ENCODE measurements at regions not wholly inside any gene's neighbourhood (a gene's known extent, or its start where the extent isn't known, plus 50 kb on each side); places are given as distances from the start of the nearest gene placed in this dataset. TPM values are rescaled to one million over a fixed set of nuclear protein-coding genes. Genes with fewer than 3 reads are reported as not detected.
"Not testable (repeated sequence)": the region's sequence is repeated elsewhere in the genome, so short reads cannot be mapped to it uniquely, and the experiment has no call there.

GRCh38 chr7:65814556-65815167, 58.2 kb upstream of the VKORC1L1 start:
- not testable (repeated sequence) for DNase-seq; H3K79me1 ChIP-seq (ENCODE audit: low read length); H3K4me2 ChIP-seq (ENCODE audit: low read length); H3K9ac ChIP-seq (ENCODE audit: low read length); H2BK120ac ChIP-seq (ENCODE audit: low read depth, low read length); H2BK15ac ChIP-seq (replicated peaks; ENCODE audit: low read depth); H3K27ac ChIP-seq (ENCODE audit: low read depth, low read length); H4K5ac ChIP-seq (ENCODE audit: low read length); H3K4me3 ChIP-seq (ENCODE audit: low read length); H4K8ac ChIP-seq (ENCODE audit: low read depth, low read length); H2BK5ac ChIP-seq (ENCODE audit: low read length); H3K27me3 ChIP-seq (ENCODE audit: insufficient read depth, low read length, poor library complexity); H3K23ac ChIP-seq (ENCODE audit: low read length); H3K18ac ChIP-seq (ENCODE audit: low read length); H3K4me1 ChIP-seq (ENCODE audit: control insufficient read depth, low read depth, low read length); H2AK5ac ChIP-seq (ENCODE audit: low read length); H3K56ac ChIP-seq (ENCODE audit: low read length); H3K36me3 ChIP-seq (ENCODE audit: control insufficient read depth, insufficient read depth, low read length); H3K79me2 ChIP-seq (ENCODE audit: control insufficient read depth, insufficient read depth, low read length); H3K4ac ChIP-seq (ENCODE audit: low read depth, low read length)
- WGBS (ENCODE audit: extremely low coverage, insufficient coverage, low lambda C conversion rate) = no CpG with 5 or more reads among the region's 3 CpGs

GRCh38 chr7:65820287-65820950, 52.5 kb upstream of the VKORC1L1 start:
- H4K5ac ChIP-seq (ENCODE audit: low read length) = no peak overlapping the region
- no CpG with 5 or more reads among the region's 4 CpGs for WGBS (ENCODE audit: extremely low coverage, insufficient coverage, low lambda C conversion rate)
- H2BK5ac ChIP-seq (ENCODE audit: low read length) = no peak overlapping the region

More at GRCh38 chr7:65820287-65820950, 52.5 kb upstream of the VKORC1L1 start:
- Histone ChIP-seq H3K27me3 (ENCODE audit: insufficient read depth, low read length, poor library complexity) (no peaks in the 10 kb centered on the region), H2AK5ac (ENCODE audit: low read length) (no peak overlapping the region), H3K23ac (ENCODE audit: low read length) (no peak overlapping the region), H3K4me1 (ENCODE audit: control insufficient read depth, low read depth, low read length) (no peaks in the 10 kb centered on the region), H3K56ac (ENCODE audit: low read length) (no peak overlapping the region), H3K79me1 (ENCODE audit: low read length) (no peaks in the 10 kb centered on the region), H3K4ac (ENCODE audit: low read depth, low read length) (no peak overlapping the region), H3K4me2 (ENCODE audit: low read length) (no peak overlapping the region), H3K27ac (ENCODE audit: low read depth, low read length) (no peak overlapping the region), H3K18ac (ENCODE audit: low read length) (no peak overlapping the region), H3K4me3 (ENCODE audit: low read length) (no peak overlapping the region), H3K79me2 (ENCODE audit: control insufficient read depth, insufficient read depth, low read length) (no peaks in the 10 kb centered on the region), H3K9ac (ENCODE audit: low read length) (no peak overlapping the region), H2BK120ac (ENCODE audit: low read depth, low read length) (no peak overlapping the region), H2BK15ac (replicated peaks; ENCODE audit: low read depth) (no peak overlapping the region), H4K8ac (ENCODE audit: low read depth, low read length) (no peak overlapping the region), H3K36me3 (ENCODE audit: control insufficient read depth, insufficient read depth, low read length) (no peaks in the 10 kb centered on the region)
- peak; percentile 80 for DNase-seq

Small RNA genes in the stretch of these regions (small RNA-seq; reads per million reads assigned to genes)
- gene AC114501.1 (ENCODE audit: insufficient read depth) = not detected
- gene RNU6-912P (ENCODE audit: insufficient read depth) = not detected
- gene SNORA15B-2 (ENCODE audit: insufficient read depth) = not detected
- gene SNORA22 (ENCODE audit: insufficient read depth) = not detected

Data from mesendoderm (in vitro differentiated cells).